ENCODE measurements at regions not wholly inside any gene's neighbourhood (a gene's known extent, or its start where the extent isn't known, plus 50 kb on each side); places are given as distances from the start of the nearest gene placed in this dataset.
A peak's percentile ranks its signal among the peaks of the same experiment; 100 is the strongest.
"Not testable (repeated sequence)": the region's sequence is repeated elsewhere in the genome, so short reads cannot be mapped to it uniquely, and the experiment has no call there.

- no peak for DNase-seq
Observed at GRCh38 chr6:132198040-132198439, 203.2 kb downstream of the MOXD1 start.

- no peak for DNase-seq
Observed at GRCh38 chr6:132194529-132194928, 206.7 kb downstream of the MOXD1 start.

- no peak for DNase-seq
Observed at GRCh38 chr6:132192631-132193030, 208.6 kb downstream of the MOXD1 start.

GRCh38 chr6:132190815-132191175 lies 210.5 kb downstream of the MOXD1 start:
- no peak for DNase-seq

- no peak for DNase-seq
Observed at GRCh38 chr6:132190097-132190814, 211.0 kb downstream of the MOXD1 start.

- DNase-seq = no peak
Observed at GRCh38 chr6:132188556-132189264, 212.6 kb downstream of the MOXD1 start.

- no peak for DNase-seq
Observed at GRCh38 chr6:132187816-132188215, 213.5 kb downstream of the MOXD1 start.

- not testable (repeated sequence) for DNase-seq
Observed at GRCh38 chr6:132184966-132185365, 216.3 kb downstream of the MOXD1 start.

GRCh38 chr6:132179955-132180354 lies 221.3 kb downstream of the MOXD1 start:
- no peak for DNase-seq

- no peak for DNase-seq
Observed at GRCh38 chr6:132174919-132175318, 223.7 kb upstream of the CCN2 start.

- no peak for DNase-seq
Observed at GRCh38 chr6:132168961-132169360, 217.8 kb upstream of the CCN2 start.

GRCh38 chr6:132167929-132168892 lies 217.0 kb upstream of the CCN2 start:
- no peak for DNase-seq

- no peak for DNase-seq
Observed at GRCh38 chr6:132166526-132167051, 215.4 kb upstream of the CCN2 start.

GRCh38 chr6:132165677-132166076 lies 214.5 kb upstream of the CCN2 start:
- no peak for DNase-seq

- DNase-seq = peak; percentile 8
Observed at GRCh38 chr6:132161283-132161682, 210.1 kb upstream of the CCN2 start.

GRCh38 chr6:132153221-132153898 lies 202.2 kb upstream of the CCN2 start:
- no peak for DNase-seq

GRCh38 chr6:132147530-132148011 lies 196.4 kb upstream of the CCN2 start:
- DNase-seq = no peak

GRCh38 chr6:132144456-132144855 lies 193.3 kb upstream of the CCN2 start:
- peak; percentile 10 for DNase-seq

GRCh38 chr6:132143258-132143657 lies 192.1 kb upstream of the CCN2 start:
- DNase-seq = no peak

- no peak for DNase-seq
Observed at GRCh38 chr6:132142768-132143167, 191.6 kb upstream of the CCN2 start.

- DNase-seq = no peak
Observed at GRCh38 chr6:132142308-132142707, 191.1 kb upstream of the CCN2 start.

GRCh38 chr6:132140189-132140588 lies 189.0 kb upstream of the CCN2 start:
- DNase-seq = no peak

Measured in hematopoietic multipotent progenitor cell treated with erythropoietin and hydrocortisone succinate and interleukin-3 and kit ligand, for 8 days (in vitro differentiated cells).